GDM1 (cell line): ENCODE measurements at regions not wholly inside any gene's neighbourhood (a gene's known extent, or its start where the extent isn't known, plus 50 kb on each side); places are given as distances from the start of the nearest gene placed in this dataset.

Experiments used
- DNase-seq: peaks from one replicate; lab custom pipeline; 2025; lab: John Stamatoyannopoulos, UW

- no peak for DNase-seq
These were observed 82.6 kb upstream of the SKOR2 start for GRCh38 chr18:47333926-47334635.

DNA sequence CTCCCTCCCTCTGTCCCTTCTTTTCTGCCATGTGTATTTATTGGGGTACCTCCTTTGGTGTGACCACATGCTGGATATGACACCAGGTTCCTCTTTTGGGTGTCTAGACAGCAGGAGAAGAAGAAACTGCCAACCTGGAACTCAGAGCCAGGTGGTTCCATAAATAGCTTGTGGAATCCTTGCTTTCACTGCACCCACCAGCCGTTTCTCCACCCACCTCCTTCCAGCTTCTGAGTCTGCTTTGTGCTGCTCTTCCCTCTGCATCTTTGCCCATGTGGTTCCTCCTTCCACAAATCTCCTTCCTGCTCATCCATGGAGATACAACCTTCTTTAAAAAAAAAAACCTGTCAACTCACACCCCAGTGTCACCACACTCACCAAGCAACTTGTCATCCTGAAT, 80.2 kb upstream of the SKOR2 start:
- DNase-seq = no peak

- DNase-seq = no peak
These were observed 79.6 kb upstream of the SKOR2 start for GRCh38 chr18:47331026-47331425.

- DNase-seq = no peak
These were observed 71.7 kb upstream of the SKOR2 start for GRCh38 chr18:47323158-47323557.

DNA sequence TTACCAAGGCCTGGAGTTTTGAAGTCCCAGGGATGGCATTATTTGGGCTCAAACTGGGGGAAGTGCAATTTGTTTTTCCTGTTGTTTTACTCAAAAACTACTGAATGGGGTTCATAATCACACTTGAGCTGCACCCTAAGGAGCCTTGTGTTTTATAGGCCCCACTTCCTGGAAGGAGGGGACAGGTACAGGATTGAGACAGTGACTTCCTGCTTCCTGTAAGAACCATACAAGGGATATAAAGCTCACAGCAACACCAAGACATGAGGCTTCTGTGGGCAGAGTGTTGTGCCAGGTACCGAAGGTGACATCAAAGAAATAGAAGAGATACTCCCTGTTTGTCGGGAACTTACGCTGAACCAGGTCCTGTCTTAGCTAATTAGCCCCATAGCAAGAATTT, 70.4 kb upstream of the SKOR2 start:
- DNase-seq = no peak

DNA sequence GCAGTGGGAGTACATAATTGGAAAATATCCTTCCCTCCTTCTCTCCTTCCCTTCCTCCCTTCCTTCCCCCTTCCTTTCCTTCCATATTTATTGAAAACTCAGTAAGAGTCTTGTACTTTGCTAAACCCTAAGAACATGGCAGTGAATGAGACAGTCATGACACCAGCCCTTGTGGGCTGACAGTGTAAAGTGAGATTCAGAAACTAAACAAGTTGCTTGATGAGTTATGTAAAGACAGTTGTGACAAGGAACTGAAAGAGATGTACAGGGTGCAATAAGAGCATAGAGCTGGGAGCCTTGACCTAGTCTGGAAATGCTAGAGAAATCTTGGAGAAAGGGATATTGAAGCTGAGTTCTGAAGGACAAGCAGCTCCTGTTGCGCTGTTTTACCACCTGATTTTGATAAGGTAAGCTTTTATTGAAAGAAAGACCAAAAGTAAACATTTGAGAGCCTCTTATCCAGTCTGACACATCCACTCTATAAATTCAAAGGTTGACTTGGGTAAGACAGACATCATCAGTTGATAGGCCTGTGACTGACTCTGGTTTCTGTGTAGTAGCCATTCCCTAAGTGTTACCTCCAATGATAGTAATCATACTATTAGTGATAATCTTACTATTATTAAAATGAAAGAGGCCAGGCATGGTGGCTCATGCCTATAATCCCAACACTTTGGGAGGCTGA, 66.5 kb upstream of the SKOR2 start:
- no peak for DNase-seq

DNA sequence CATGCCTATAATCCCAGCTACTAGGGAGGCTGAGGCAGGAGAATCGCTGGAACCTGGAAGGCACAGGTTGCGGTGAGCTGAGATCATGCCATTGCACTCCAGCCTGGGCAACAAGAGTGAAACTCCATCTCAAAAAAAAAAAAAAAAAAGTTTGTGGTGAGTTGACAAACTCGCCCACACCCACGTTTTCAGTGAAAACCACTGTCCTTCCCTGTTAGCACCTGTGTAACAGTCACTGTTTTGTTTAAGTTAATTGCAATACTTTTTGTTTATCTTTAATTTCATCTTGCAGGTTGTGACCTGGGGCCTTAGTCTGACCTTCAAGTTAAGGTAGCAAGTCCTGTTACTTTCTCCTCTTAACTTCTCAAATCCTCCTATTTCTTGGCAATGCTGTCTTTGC, 65.5 kb upstream of the SKOR2 start:
- no peak for DNase-seq

DNA sequence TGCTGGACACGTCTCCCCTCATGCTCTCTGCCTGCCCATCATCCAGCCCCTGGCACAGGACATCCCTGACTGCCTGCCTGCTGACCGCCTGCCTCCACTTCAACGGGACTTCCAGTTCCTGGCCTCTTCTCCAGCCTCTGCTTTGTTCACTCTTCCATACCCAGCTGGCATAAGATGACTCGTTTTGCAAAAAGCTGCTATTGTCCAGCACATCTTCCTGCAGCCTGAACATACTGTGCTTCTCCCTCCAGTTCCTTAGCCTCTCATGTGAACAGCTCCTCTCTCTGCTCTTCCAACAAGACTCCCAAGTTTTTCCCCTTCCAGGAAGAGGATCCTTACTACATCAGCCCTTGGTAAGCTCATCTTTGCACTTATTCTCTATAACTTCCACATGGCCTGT, 62.4 kb upstream of the SKOR2 start:
- no peak for DNase-seq

GRCh38 chr18:47311585-47311984, 60.1 kb upstream of the SKOR2 start:
- no peak for DNase-seq
